Kidney epithelial cell (primary cell): ENCODE measurements at regions not wholly inside any gene's neighbourhood (a gene's known extent, or its start where the extent isn't known, plus 50 kb on each side); places are given as distances from the start of the nearest gene placed in this dataset.

Experiments
- DNase-seq: peaks from one replicate; pipeline ENCODE4 v3.0.0-alpha.2; 2010; ENCODE audit warnings: low read depth
- H3K27me3 ChIP-seq: 2 replicates; pipeline ENCODE4 v1.6.0; 2011; ENCODE audit warnings: low read length; ENCODE audit not compliant: control insufficient read depth, insufficient read depth
- H3K36me3 ChIP-seq: 2 replicates; pipeline ENCODE4 v1.5.1; 2011; ENCODE audit warnings: low read length; ENCODE audit not compliant: control insufficient read depth, insufficient read depth
- H3K4me3 ChIP-seq: 2 replicates; pipeline ENCODE4 v1.5.1; 2011; ENCODE audit warnings: low read depth, mild to moderate bottlenecking, control low read depth, low read length
- CTCF ChIP-seq: IDR thresholded peaks from 2 replicates; pipeline ENCODE4 v1.5.1; 2011; ENCODE audit warnings: mild to moderate bottlenecking, moderate library complexity, low read length, control low read depth, inconsistent platforms; ENCODE audit not compliant: insufficient read depth, poor library complexity, severe bottlenecking

DNA sequence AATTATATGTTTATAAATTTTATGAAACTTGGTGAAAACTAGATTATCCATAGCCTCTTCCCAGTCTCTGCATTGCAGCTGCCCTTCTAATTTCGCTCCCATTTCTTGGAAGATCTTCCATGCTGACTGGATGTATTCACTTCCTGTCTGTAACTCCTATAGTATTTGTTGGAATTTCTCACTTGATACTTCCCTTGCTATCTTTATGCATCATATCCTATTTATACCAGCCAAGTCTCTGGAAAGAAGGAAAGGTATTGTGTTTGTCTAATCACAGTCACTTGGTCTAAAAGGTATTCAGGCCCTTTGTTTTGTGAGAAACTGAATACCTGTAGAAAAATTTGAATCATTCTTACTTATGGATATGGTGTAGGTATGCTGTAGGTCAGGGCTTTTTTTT, 870.9 kb upstream of the FRG1 start:
- no peaks in the 10 kb centered on the region for H3K36me3 ChIP-seq
- TF ChIP-seq CTCF: no peak
- no peaks in the 10 kb centered on the region for H3K27me3 ChIP-seq
- DNase-seq: no peak
- no peak overlapping the region for H3K4me3 ChIP-seq

DNA sequence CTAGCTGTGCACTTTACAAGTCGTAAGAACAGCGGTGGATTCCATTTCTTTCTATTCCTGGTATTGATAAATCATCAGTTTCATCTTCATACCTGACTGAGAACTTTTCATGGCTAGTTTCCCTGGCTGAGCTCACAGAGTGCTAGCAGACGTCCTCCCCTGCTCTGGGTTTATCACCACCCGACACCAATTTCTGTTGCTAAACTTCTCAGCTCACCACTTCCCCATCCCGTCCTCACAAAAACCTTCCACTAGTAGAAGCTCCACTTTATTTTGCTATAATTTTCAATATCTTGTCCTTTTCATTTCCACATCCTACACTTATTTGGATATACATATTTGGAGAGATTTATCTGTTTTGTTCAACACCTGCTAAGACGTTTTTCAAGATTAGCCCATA, 869.4 kb upstream of the FRG1 start:
- no peaks in the 10 kb centered on the region for H3K36me3 ChIP-seq
- no peak for TF ChIP-seq CTCF
- H3K4me3 ChIP-seq: no peak overlapping the region
- H3K27me3 ChIP-seq: no peaks in the 10 kb centered on the region
- no peak for DNase-seq

GRCh38 chr4:189073739-189074138, 866.9 kb upstream of the FRG1 start:
- no peaks in the 10 kb centered on the region for H3K36me3 ChIP-seq
- H3K27me3 ChIP-seq: no peaks in the 10 kb centered on the region
- no peak overlapping the region for H3K4me3 ChIP-seq
- DNase-seq: no peak
- TF ChIP-seq CTCF: no peak

DNA sequence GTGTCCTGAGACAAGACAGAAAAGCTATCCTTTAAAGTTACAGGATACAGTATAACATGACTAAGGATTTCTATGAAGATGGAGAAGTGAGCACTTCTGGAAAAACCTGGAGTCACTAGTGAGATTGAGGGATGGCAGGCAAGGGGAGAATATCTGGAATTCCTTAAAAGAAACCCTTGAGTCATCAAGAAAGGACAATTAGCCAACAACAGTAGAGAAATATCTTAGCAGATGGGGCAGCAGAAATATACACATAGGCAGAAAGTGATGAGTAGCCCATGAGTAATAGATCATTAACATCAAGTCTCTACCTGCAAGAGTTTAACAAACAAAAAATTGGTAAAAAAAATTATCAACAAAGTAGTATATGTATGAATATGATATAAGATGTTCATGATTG, 858.8 kb upstream of the FRG1 start:
- peak; percentile 23 for DNase-seq
- H3K27me3 ChIP-seq: no peaks in the 10 kb centered on the region
- TF ChIP-seq CTCF: no peak
- no peaks in the 10 kb centered on the region for H3K36me3 ChIP-seq
- no peak overlapping the region for H3K4me3 ChIP-seq

GRCh38 chr4:189083769-189084168, 856.9 kb upstream of the FRG1 start:
- Histone ChIP-seq H3K36me3 (no peaks in the 10 kb centered on the region), H3K27me3 (no peaks in the 10 kb centered on the region), H3K4me3 (no peak overlapping the region)
- TF ChIP-seq CTCF: no peak
- no peak for DNase-seq

DNA sequence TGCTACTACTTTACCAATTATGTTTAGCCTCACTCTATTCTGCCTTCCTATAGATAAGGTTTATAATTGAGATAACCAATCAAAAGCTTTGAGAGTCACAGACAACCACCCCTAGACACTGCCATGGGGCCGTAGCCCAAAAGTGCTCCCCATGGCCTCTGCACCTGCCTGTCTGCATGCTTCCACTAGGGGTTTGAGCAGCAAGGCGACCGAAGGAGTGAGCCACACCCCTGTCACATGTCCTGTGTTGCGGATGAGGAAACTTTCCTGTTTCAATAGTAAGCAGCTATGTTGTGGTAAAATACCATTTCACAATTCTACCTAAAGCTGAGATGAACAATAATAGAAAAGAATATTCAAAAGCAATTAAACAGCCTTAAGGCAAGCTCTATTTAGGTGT, 856.0 kb upstream of the FRG1 start:
- no peak for DNase-seq
- no peak overlapping the region for H3K4me3 ChIP-seq
- H3K36me3 ChIP-seq: no peaks in the 10 kb centered on the region
- TF ChIP-seq CTCF: no peak
- no peaks in the 10 kb centered on the region for H3K27me3 ChIP-seq
